Body of pancreas (tissue), 4 donors: ENCODE measurements at regions not wholly inside any gene's neighbourhood (a gene's known extent, or its start where the extent isn't known, plus 50 kb on each side); places are given as distances from the start of the nearest gene placed in this dataset.

Source experiments
- CTCF ChIP-seq, 7 experiments: fragments of 450-650 bp in 4 of 7; fragments of 200-600 bp in 3 of 7; sonication (generic) in 3 of 7; IDR thresholded peaks; one replicate each; pipeline ENCODE4 v1.5.1; 2016 to 2019; ENCODE audit warnings: antibody characterized with exemption in 7 of 7
- POLR2A ChIP-seq, 3 donors: fragments of 450-650 bp; IDR thresholded peaks; one replicate each; pipeline ENCODE4 v1.6.1; 2016; ENCODE audit warnings: antibody characterized with exemption in 3 of 3, mild to moderate bottlenecking in 2 of 3

GRCh38 chr21:17435565-17436543, 77.0 kb upstream of the CXADR start:
- no peak for TF ChIP-seq CTCF (IDR thresholded peaks at IDR 0.05)
- no peak for TF ChIP-seq POLR2A (IDR thresholded peaks at IDR 0.05)
